ENCODE measurements at regions not wholly inside any gene's neighbourhood (a gene's known extent, or its start where the extent isn't known, plus 50 kb on each side); places are given as distances from the start of the nearest gene placed in this dataset.

DNA sequence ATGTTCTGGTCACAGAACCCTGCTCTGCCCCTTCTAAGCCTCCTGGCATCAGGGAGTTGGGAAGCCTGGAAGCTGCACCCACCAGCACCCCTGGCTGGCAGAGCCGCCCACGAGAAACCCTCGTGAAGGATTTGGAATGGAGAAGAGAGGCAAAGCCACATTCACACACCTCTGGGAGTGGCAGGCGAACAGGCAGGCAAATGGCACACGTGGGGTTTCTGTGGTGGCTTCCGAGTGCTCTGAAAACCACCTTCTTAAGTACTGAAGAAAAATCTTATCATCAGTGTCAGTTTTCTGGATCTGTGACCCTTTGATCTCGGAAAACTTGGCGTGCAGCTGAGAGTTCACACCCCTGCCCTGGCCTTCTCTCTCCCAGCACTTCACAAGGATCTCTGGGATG is 442.2 kb upstream of the FRG1 start:
- Histone ChIP-seq H3K36me3 (ENCODE audit: control insufficient read depth in 2 of 2, insufficient read depth in 1 of 2, low read length in 2 of 2) (no peaks in the 10 kb centered on the region), H3K4me3 (ENCODE audit: low read depth, low read length) (no peak overlapping the region), H3K4me1 (ENCODE audit: control insufficient read depth, insufficient read depth, low read length) (no peaks in the 10 kb centered on the region), H3K27ac (ENCODE audit: extremely low read depth, low read depth, low read length) (no peak overlapping the region), H3K9me3 (ENCODE audit: control insufficient read depth, insufficient read depth, low read depth, low read length) (no peaks in the 10 kb centered on the region)
- ChIA-PET POLR2A (no interaction called here), CTCF (no interaction called here)
- no peak for TF ChIP-seq SCRT2 (tag by site-specific recombination; IDR thresholded peaks at IDR 0.05)
- no peak for TF ChIP-seq ZNF624 (tag by site-specific recombination; IDR thresholded peaks at IDR 0.05)
- TF ChIP-seq ZNF404 (tag by site-specific recombination; IDR thresholded peaks at IDR 0.05), result no peak
- TF ChIP-seq ZNF10 (tag by site-specific recombination; IDR thresholded peaks at IDR 0.05), result no peak
- TF ChIP-seq, protein P1, sequence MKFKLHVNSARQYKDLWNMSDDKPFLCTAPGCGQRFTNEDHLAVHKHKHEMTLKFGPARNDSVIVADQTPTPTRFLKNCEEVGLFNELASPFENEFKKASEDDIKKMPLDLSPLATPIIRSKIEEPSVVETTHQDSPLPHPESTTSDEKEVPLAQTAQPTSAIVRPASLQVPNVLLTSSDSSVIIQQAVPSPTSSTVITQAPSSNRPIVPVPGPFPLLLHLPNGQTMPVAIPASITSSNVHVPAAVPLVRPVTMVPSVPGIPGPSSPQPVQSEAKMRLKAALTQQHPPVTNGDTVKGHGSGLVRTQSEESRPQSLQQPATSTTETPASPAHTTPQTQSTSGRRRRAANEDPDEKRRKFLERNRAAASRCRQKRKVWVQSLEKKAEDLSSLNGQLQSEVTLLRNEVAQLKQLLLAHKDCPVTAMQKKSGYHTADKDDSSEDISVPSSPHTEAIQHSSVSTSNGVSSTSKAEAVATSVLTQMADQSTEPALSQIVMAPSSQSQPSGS (tag by site-specific recombination; IDR thresholded peaks at IDR 0.05; ENCODE audit: low read depth), result no peak
- no peak for TF ChIP-seq BCL11A (tag by site-specific recombination; IDR thresholded peaks at IDR 0.05; ENCODE audit: low read depth)
- TF ChIP-seq ZNF354C (tag by site-specific recombination; IDR thresholded peaks at IDR 0.05; ENCODE audit: borderline replicate concordance, low read depth), result no peak
- no peak for TF ChIP-seq PRDM10 (tag by site-specific recombination; IDR thresholded peaks at IDR 0.05)
- TF ChIP-seq, protein P2, sequence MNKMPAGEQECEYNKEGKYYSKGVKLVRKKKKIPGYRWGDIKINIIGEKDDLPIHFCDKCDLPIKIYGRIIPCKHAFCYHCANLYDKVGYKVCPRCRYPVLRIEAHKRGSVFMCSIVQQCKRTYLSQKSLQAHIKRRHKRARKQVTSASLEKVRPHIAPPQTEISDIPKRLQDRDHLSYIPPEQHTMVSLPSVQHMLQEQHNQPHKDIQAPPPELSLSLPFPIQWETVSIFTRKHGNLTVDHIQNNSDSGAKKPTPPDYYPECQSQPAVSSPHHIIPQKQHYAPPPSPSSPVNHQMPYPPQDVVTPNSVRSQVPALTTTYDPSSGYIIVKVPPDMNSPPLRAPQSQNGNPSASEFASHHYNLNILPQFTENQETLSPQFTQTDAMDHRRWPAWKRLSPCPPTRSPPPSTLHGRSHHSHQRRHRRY (tag by site-specific recombination; IDR thresholded peaks at IDR 0.05), result no peak
- no peak for TF ChIP-seq ZNF138 (tag by site-specific recombination; IDR thresholded peaks at IDR 0.05; ENCODE audit: borderline replicate concordance)
- no peak for TF ChIP-seq YY2 (tag by site-specific recombination; IDR thresholded peaks at IDR 0.05)
- TF ChIP-seq, protein P3, sequence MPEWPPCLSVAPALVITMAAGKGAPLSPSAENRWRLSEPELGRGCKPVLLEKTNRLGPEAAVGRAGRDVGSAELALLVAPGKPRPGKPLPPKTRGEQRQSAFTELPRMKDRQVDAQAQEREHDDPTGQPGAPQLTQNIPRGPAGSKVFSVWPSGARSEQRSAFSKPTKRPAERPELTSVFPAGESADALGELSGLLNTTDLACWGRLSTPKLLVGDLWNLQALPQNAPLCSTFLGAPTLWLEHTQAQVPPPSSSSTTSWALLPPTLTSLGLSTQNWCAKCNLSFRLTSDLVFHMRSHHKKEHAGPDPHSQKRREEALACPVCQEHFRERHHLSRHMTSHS (tag by site-specific recombination; IDR thresholded peaks at IDR 0.05), result no peak

GRCh38 chr4:189499696-189500095 is 441.0 kb upstream of the FRG1 start:
- H3K36me3 ChIP-seq (ENCODE audit: control insufficient read depth in 2 of 2, insufficient read depth in 1 of 2, low read length in 2 of 2), result no peaks in the 10 kb centered on the region
- no peak overlapping the region for H3K27ac ChIP-seq (ENCODE audit: extremely low read depth, low read depth, low read length)
- no peaks in the 10 kb centered on the region for H3K4me1 ChIP-seq (ENCODE audit: control insufficient read depth, insufficient read depth, low read length)
- no peaks in the 10 kb centered on the region for H3K9me3 ChIP-seq (ENCODE audit: control insufficient read depth, insufficient read depth, low read depth, low read length)
- H3K4me3 ChIP-seq (ENCODE audit: low read depth, low read length), result no peak overlapping the region
- ChIA-PET CTCF (no interaction called here), POLR2A (no interaction called here)
- TF ChIP-seq ZBTB20 (tag by site-specific recombination; IDR thresholded peaks at IDR 0.05) (no peak), ZNF658 (tag by site-specific recombination; IDR thresholded peaks at IDR 0.05) (no peak), ZSCAN16 (tag by site-specific recombination; IDR thresholded peaks at IDR 0.05) (no peak), ZNF26 (tag by site-specific recombination; IDR thresholded peaks at IDR 0.05) (no peak), ZNF366 (tag by site-specific recombination; conservative IDR thresholded peaks at IDR 0.05) (no peak), ZFP37 (tag by site-specific recombination; IDR thresholded peaks at IDR 0.05) (no peak), REPIN1 (tag by site-specific recombination; IDR thresholded peaks at IDR 0.05; ENCODE audit: low read depth) (no peak), ZNF132 (tag by site-specific recombination; IDR thresholded peaks at IDR 0.05; ENCODE audit: borderline replicate concordance) (no peak), ZNF777 (tag by site-specific recombination; IDR thresholded peaks at IDR 0.05; ENCODE audit: borderline replicate concordance) (no peak), ZNF473 (tag by site-specific recombination; IDR thresholded peaks at IDR 0.05) (no peak), ZNF664 (tag by site-specific recombination; IDR thresholded peaks at IDR 0.05) (no peak), ZNF670 (tag by site-specific recombination; IDR thresholded peaks at IDR 0.05; ENCODE audit: low read depth) (no peak)
- TF ChIP-seq, protein P1 (tag by site-specific recombination; IDR thresholded peaks at IDR 0.05; ENCODE audit: low read depth), result no peak
- TF ChIP-seq, protein P4, sequence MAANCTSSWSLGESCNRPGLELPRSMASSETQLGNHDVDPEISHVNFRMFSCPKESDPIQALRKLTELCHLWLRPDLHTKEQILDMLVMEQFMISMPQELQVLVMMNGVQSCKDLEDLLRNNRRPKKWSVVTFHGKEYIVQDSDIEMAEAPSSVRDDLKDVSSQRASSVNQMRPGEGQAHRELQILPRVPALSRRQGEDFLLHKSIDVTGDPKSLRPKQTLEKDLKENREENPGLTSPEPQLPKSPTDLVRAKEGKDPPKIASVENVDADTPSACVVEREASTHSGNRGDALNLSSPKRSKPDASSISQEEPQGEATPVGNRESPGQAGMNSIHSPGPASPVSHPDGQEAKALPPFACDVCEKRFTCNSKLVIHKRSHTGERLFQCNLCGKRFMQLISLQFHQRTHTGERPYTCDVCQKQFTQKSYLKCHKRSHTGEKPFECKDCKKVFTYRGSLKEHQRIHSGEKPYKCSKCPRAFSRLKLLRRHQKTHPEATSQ (tag by site-specific recombination; IDR thresholded peaks at IDR 0.05), result no peak
